Panc1 (cell line): ENCODE measurements at regions not wholly inside any gene's neighbourhood (a gene's known extent, or its start where the extent isn't known, plus 50 kb on each side); places are given as distances from the start of the nearest gene placed in this dataset.

Source experiments
- ATAC-seq: fragments of 200-7000 bp; cut with Tn5 transposase; 2 replicates; pipeline ENCODE4 v1.9.1; 2020; ENCODE audit warnings: mild to moderate bottlenecking, moderate library complexity
- BruUV-seq: library from RNA; stranded (reverse); fragments of 400-500 nt; replicated peaks from 2 replicates; lab custom pipeline; 2021; lab: Mats Ljungman, UMichigan
- CTCF ChIA-PET: fragments of 300-600 bp; sonication (Branson Sonifier 250); formaldehyde crosslinking; loops from one replicate; lab custom pipeline; 2022; ENCODE audit warnings: antibody characterized with exemption; lab: Charles Lee
- POLR2A ChIA-PET: fragments of 300-600 bp; sonication (Branson Sonifier 250); formaldehyde crosslinking; loops from one replicate; lab custom pipeline; 2022; ENCODE audit warnings: antibody characterized with exemption; lab: Charles Lee
- DNase-seq: peaks from one replicate; pipeline ENCODE4 v3.0.0-alpha.2; 2010; ENCODE audit warnings: low read depth, low spot score
- H3K27ac ChIP-seq: 2 replicates; pipeline ENCODE4 v1.5.1; 2011; ENCODE audit warnings: mild to moderate bottlenecking, low read length, inconsistent platforms
- H3K27me3 ChIP-seq: fragments of 200-500 bp; sonication (Bioruptor generic); 2 replicates; pipeline ENCODE4 v1.6.0; 2014; ENCODE audit warnings: low read length, inconsistent platforms; ENCODE audit not compliant: control insufficient read depth, insufficient read depth
- H3K36me3 ChIP-seq: fragments of 200-500 bp; sonication (Bioruptor generic); 2 replicates; pipeline ENCODE4 v1.5.1; 2014; ENCODE audit warnings: inconsistent platforms, mild to moderate bottlenecking, low read length, moderate library complexity; ENCODE audit not compliant: control insufficient read depth, insufficient read depth
- H3K4me1 ChIP-seq: 2 replicates; pipeline ENCODE4 v1.5.1; 2011; ENCODE audit warnings: inconsistent platforms, mild to moderate bottlenecking, low read length, moderate library complexity; ENCODE audit not compliant: control insufficient read depth, insufficient read depth
- H3K4me3 ChIP-seq, 2 experiments: 2 replicates each; pipeline ENCODE4 v1.5.1; 2011 to 2012; ENCODE audit warnings: low read depth in 2 of 2, low read length in 2 of 2, mild to moderate bottlenecking in 2 of 2, inconsistent platforms in 1 of 2, moderate library complexity in 1 of 2
- H3K9me3 ChIP-seq: fragments of 200-500 bp; sonication (Bioruptor generic); 2 replicates; pipeline ENCODE4 v1.5.1; 2014; ENCODE audit warnings: low read depth, mild to moderate bottlenecking, inconsistent platforms, low read length, moderate library complexity; ENCODE audit not compliant: control insufficient read depth, insufficient read depth
- POLR2AphosphoS5 ChIP-seq: IDR thresholded peaks from 2 replicates; pipeline ENCODE4 v1.6.1; 2012; ENCODE audit warnings: mild to moderate bottlenecking, low read depth, low read length, moderate library complexity
- SIN3A ChIP-seq: IDR thresholded peaks from 2 replicates; pipeline ENCODE4 v1.6.1; 2012; ENCODE audit warnings: low read depth, mild to moderate bottlenecking, low read length, moderate library complexity, borderline replicate concordance; ENCODE audit not compliant: insufficient read depth
- TCF7L2 ChIP-seq: IDR thresholded peaks from 2 replicates; pipeline ENCODE4 v1.6.1; 2011; ENCODE audit warnings: mild to moderate bottlenecking, low read depth, low read length, inconsistent platforms
- in situ Hi-C: cut with HindIII; loops from 2 replicates; pipeline ENCODE4 v1.10.0; 2016; ENCODE audit warnings: low sequenced_read_pairs, low pct_unique_long_range_greater_than_20kb
- intact Hi-C: fragments of 100-400 bp; cut with micrococcal nuclease; formaldehyde crosslinking; loops from one replicate; pipeline ENCODE4 v1.10.0; 2022; ENCODE audit not compliant: unreplicated experiment
- TF ChIP-seq, protein P1 (sequence below): fragments of 450-650 bp; IDR thresholded peaks from 2 replicates; pipeline ENCODE4 v1.5.1; 2017; ENCODE audit warnings: mild to moderate bottlenecking
- TF ChIP-seq, protein P2 (sequence below), 2 experiments: IDR thresholded peaks; 2 replicates each; pipeline ENCODE4 v1.6.1; 2011 to 2012; ENCODE audit warnings: low read depth in 2 of 2, control low read depth in 1 of 2, low read length in 1 of 2, mild to moderate bottlenecking in 1 of 2, moderate library complexity in 1 of 2; ENCODE audit not compliant: insufficient read depth in 1 of 2

DNA sequence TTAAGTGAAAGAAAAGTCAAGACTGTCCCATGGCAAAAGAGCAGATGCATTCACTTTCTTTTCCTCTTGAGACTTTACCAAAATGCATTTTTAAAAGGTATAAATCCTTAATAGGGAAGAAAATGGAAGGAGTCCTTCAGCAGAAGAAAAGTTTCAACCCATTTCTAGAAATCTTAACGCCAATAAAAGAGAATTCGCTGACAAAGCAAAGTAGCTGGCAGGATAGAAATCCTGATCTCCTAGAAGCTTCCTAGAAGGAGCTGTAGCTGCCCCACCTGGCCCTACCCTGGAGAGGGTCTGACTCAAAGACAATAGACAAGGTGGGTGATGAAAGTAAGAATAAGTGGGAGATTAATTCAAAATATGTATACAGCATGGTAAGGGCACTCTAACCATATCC is 144.9 kb upstream of the PKDCC start:
- no peaks in the 10 kb centered on the region for H3K4me1 ChIP-seq
- BruUV-seq, result no TSS peak
- in situ Hi-C loops, result no loop called here
- no peak for TF ChIP-seq TCF7L2
- TF ChIP-seq SIN3A, result no peak
- TF ChIP-seq, protein P1, sequence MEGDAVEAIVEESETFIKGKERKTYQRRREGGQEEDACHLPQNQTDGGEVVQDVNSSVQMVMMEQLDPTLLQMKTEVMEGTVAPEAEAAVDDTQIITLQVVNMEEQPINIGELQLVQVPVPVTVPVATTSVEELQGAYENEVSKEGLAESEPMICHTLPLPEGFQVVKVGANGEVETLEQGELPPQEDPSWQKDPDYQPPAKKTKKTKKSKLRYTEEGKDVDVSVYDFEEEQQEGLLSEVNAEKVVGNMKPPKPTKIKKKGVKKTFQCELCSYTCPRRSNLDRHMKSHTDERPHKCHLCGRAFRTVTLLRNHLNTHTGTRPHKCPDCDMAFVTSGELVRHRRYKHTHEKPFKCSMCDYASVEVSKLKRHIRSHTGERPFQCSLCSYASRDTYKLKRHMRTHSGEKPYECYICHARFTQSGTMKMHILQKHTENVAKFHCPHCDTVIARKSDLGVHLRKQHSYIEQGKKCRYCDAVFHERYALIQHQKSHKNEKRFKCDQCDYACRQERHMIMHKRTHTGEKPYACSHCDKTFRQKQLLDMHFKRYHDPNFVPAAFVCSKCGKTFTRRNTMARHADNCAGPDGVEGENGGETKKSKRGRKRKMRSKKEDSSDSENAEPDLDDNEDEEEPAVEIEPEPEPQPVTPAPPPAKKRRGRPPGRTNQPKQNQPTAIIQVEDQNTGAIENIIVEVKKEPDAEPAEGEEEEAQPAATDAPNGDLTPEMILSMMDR, result no peak
- TF ChIP-seq, protein P2, sequence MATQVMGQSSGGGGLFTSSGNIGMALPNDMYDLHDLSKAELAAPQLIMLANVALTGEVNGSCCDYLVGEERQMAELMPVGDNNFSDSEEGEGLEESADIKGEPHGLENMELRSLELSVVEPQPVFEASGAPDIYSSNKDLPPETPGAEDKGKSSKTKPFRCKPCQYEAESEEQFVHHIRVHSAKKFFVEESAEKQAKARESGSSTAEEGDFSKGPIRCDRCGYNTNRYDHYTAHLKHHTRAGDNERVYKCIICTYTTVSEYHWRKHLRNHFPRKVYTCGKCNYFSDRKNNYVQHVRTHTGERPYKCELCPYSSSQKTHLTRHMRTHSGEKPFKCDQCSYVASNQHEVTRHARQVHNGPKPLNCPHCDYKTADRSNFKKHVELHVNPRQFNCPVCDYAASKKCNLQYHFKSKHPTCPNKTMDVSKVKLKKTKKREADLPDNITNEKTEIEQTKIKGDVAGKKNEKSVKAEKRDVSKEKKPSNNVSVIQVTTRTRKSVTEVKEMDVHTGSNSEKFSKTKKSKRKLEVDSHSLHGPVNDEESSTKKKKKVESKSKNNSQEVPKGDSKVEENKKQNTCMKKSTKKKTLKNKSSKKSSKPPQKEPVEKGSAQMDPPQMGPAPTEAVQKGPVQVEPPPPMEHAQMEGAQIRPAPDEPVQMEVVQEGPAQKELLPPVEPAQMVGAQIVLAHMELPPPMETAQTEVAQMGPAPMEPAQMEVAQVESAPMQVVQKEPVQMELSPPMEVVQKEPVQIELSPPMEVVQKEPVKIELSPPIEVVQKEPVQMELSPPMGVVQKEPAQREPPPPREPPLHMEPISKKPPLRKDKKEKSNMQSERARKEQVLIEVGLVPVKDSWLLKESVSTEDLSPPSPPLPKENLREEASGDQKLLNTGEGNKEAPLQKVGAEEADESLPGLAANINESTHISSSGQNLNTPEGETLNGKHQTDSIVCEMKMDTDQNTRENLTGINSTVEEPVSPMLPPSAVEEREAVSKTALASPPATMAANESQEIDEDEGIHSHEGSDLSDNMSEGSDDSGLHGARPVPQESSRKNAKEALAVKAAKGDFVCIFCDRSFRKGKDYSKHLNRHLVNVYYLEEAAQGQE (IDR thresholded peaks at IDR 0.05; ENCODE audit: insufficient read depth in 1 of 2, low read depth in 2 of 2, low read length in 1 of 2), result no peak
- TF ChIP-seq POLR2AphosphoS5, result no peak
- no peaks in the 10 kb centered on the region for H3K9me3 ChIP-seq
- no peak for DNase-seq
- ChIA-PET CTCF (no interaction called here), POLR2A (no interaction called here)
- intact Hi-C loops, result no loop called here
- H3K36me3 ChIP-seq, result no peaks in the 10 kb centered on the region
- peaks cover 4% of the 10 kb centered on the region for H3K27me3 ChIP-seq
- no peak for ATAC-seq
- no peak overlapping the region for H3K27ac ChIP-seq
- H3K4me3 ChIP-seq, result no peak overlapping the region

DNA sequence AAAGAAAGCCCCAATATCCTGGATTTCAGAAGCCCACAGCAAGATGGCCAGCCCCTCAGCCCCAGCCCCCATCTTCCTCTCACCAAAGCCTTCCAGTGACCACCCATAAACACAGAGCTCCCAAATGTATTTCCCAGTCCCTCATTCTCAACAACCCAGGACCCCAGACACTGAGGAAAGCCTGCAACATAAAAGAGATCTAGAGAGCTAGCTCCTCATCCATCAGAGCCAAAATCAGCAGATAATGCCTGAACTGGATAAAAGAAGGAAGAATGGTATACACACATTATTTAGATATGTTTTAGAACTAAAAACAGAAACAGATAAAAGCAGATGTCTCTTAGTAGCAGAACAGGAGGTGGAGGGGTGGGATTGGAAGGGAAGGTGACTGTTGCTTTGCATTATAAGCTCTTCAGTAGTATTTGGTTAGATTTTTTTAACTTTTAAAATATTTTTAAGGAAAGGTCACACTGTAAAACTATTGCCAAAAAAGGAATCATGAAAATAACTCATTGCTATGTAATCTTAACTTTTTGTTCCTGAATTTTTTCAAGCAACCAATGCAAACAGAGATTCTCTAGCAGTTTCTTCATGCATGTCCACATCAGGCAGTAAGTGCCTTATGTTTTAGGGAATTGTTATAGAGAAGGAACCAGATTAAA is 144.2 kb upstream of the PKDCC start:
- Histone ChIP-seq H3K36me3 (no peaks in the 10 kb centered on the region), H3K9me3 (no peaks in the 10 kb centered on the region), H3K27me3 (peaks cover 4% of the 10 kb centered on the region), H3K4me3 (no peak overlapping the region), H3K4me1 (no peaks in the 10 kb centered on the region), H3K27ac (no peak overlapping the region)
- ATAC-seq (no peak), DNase-seq (no peak)
- CTCF ChIA-PET, result no interaction called here
- POLR2A ChIA-PET, result no interaction called here
- in situ Hi-C loops (no loop called here), intact Hi-C loops (no loop called here)
- BruUV-seq, result no TSS peak
- TF ChIP-seq TCF7L2, result no peak
- TF ChIP-seq SIN3A, result no peak
- TF ChIP-seq, protein P2 (IDR thresholded peaks at IDR 0.05; ENCODE audit: insufficient read depth in 1 of 2, low read depth in 2 of 2, low read length in 1 of 2), result no peak
- TF ChIP-seq, protein P1, result no peak
- no peak for TF ChIP-seq POLR2AphosphoS5
